ENCODE measurements at regions not wholly inside any gene's neighbourhood (a gene's known extent, or its start where the extent isn't known, plus 50 kb on each side); places are given as distances from the start of the nearest gene placed in this dataset.

DNA sequence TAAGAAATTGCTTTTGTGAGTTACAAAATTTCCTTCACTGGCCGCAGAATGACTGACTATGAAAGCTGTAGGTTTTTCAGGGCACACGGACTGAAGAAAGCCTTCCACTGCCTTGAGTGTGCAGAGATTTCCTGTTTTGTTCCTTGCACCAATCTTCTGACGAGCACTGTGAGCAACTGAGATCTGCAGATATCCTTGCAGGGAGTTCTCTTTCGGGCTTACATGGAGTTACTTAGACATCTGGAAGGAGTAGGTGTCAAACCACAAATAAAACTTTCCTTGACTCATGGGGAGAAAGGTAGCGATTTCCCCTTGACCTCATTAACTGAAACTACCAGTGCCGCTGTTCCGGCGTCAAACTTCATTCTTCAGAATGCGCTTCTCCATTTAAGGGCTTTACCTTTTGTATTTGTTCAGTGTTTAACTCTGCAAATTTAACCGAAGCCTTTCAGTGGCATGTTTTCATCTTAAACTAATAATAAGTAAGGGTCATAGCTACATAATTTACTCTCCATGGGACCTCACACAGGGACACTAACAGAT, 1175.3 kb downstream of the GATA3 start:
- TF ChIP-seq, protein P1, sequence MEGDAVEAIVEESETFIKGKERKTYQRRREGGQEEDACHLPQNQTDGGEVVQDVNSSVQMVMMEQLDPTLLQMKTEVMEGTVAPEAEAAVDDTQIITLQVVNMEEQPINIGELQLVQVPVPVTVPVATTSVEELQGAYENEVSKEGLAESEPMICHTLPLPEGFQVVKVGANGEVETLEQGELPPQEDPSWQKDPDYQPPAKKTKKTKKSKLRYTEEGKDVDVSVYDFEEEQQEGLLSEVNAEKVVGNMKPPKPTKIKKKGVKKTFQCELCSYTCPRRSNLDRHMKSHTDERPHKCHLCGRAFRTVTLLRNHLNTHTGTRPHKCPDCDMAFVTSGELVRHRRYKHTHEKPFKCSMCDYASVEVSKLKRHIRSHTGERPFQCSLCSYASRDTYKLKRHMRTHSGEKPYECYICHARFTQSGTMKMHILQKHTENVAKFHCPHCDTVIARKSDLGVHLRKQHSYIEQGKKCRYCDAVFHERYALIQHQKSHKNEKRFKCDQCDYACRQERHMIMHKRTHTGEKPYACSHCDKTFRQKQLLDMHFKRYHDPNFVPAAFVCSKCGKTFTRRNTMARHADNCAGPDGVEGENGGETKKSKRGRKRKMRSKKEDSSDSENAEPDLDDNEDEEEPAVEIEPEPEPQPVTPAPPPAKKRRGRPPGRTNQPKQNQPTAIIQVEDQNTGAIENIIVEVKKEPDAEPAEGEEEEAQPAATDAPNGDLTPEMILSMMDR (IDR thresholded peaks at IDR 0.05), result no peak
- no peak for TF ChIP-seq POLR2A (IDR thresholded peaks at IDR 0.05)
- TF ChIP-seq POLR2AphosphoS5 (IDR thresholded peaks at IDR 0.05), result no peak
- no peak for TF ChIP-seq EP300 (IDR thresholded peaks at IDR 0.05)
